ENCODE measurements at regions not wholly inside any gene's neighbourhood (a gene's known extent, or its start where the extent isn't known, plus 50 kb on each side); places are given as distances from the start of the nearest gene placed in this dataset.

- WGBS (ENCODE audit: insufficient coverage, insufficient replicate concordance, low lambda C conversion rate, missing lambda C conversion rate): 8% methylated on average over 4 of the region's 4 CpGs
- in situ Hi-C loops (cut with MboI): no loop called here
- H2AFZ ChIP-seq (ENCODE audit: control insufficient read depth, low read depth, low read length): no peak overlapping the region
Measured at GRCh38 chr18:55753643-55754263, 165.8 kb upstream of the TCF4 start.

More at GRCh38 chr18:55753643-55754263, 165.8 kb upstream of the TCF4 start:
- intact Hi-C loops (cut with micrococcal nuclease; ENCODE audit: unreplicated experiment): no loop called here
- Histone ChIP-seq H4K20me1 (ENCODE audit: control insufficient read depth, insufficient read depth) (no peaks in the 10 kb centered on the region), H3K27ac (ENCODE audit: control insufficient read depth, insufficient read depth) (no peak overlapping the region), H3K4me2 (ENCODE audit: control insufficient read depth, insufficient read depth) (no peak overlapping the region), H3K27me3 (replicated peaks in 1 of 2; ENCODE audit: control insufficient read depth in 2 of 2, insufficient read depth in 2 of 2, low read length in 1 of 2) (no peaks in the 10 kb centered on the region; a peak in 1 of 4 replicates), H3K4me3 (no peak overlapping the region), H3K9me3 (replicated peaks; ENCODE audit: control insufficient read depth, insufficient read depth, low read length) (no peaks in the 10 kb centered on the region), H3K79me2 (ENCODE audit: control insufficient read depth, insufficient read depth, low read length) (no peaks in the 10 kb centered on the region), H3K9ac (ENCODE audit: control insufficient read depth, insufficient read depth, low read length) (no peak overlapping the region), H3K4me1 (ENCODE audit: control insufficient read depth, insufficient read depth, low read length) (no peaks in the 10 kb centered on the region), H3K36me3 (ENCODE audit: control insufficient read depth in 2 of 2, insufficient read depth in 2 of 2, low read length in 1 of 2) (no peaks in the 10 kb centered on the region)
- ATAC-seq: no peak
- TF ChIP-seq FOS (IDR thresholded peaks at IDR 0.05; ENCODE audit: borderline replicate concordance, extremely low read depth, insufficient read length): no peak
- TF ChIP-seq SREBF1 (IDR thresholded peaks at IDR 0.05; ENCODE audit: low read length): no peak
- TF ChIP-seq ZNF384 (IDR thresholded peaks at IDR 0.05; ENCODE audit: borderline replicate concordance, low read depth, low read length): no peak
- no peak for TF ChIP-seq IRF4 (IDR thresholded peaks at IDR 0.05; ENCODE audit: low read depth, low read length)
- TF ChIP-seq ZNF687 (IDR thresholded peaks at IDR 0.05): no peak
- no peak for TF ChIP-seq ZNF24 (IDR thresholded peaks at IDR 0.05)
- no peak for TF ChIP-seq POLR2A (IDR thresholded peaks at IDR 0.05; ENCODE audit: low read depth, low read length)
- no peak for TF ChIP-seq ATF3 (IDR thresholded peaks at IDR 0.05; ENCODE audit: borderline replicate concordance, extremely low read depth, low read depth, low read length)
- no peak for TF ChIP-seq PAX5 (IDR thresholded peaks at IDR 0.05; ENCODE audit: borderline replicate concordance, low read depth, low read length)
- no peak for TF ChIP-seq MTA2 (IDR thresholded peaks at IDR 0.05; ENCODE audit: low read depth)
- no peak for TF ChIP-seq ELK1 (IDR thresholded peaks at IDR 0.05; ENCODE audit: low read depth, low read length)
- TF ChIP-seq ATF7 (IDR thresholded peaks at IDR 0.05; ENCODE audit: low read depth): no peak
- no peak for TF ChIP-seq EZH2 (IDR thresholded peaks at IDR 0.05; ENCODE audit: borderline replicate concordance, control insufficient read depth, low read depth, low read length)
- ChIA-PET RAD21 (ENCODE audit: unreplicated experiment) (no interaction called here), CTCF (no interaction called here), SMC1A (ENCODE audit: uncharacterized antibody, unreplicated experiment) (no interaction called here), POLR2A (no interaction called here)
- BruUV-seq (replicated peaks): no TSS peak
- FAIRE-seq: no peak
- no peak for DNase-seq (ENCODE audit: low read depth, low spot score)
